Sigmoid colon (tissue), 4 donors: ENCODE measurements at regions not wholly inside any gene's neighbourhood (a gene's known extent, or its start where the extent isn't known, plus 50 kb on each side); places are given as distances from the start of the nearest gene placed in this dataset.

Experiments used
- EP300 ChIP-seq, 4 donors: sonication (generic); formaldehyde crosslinking; IDR thresholded peaks; one replicate each; pipeline ENCODE4 v1.6.1; 2017; ENCODE audit warnings: antibody characterized with exemption in 4 of 4
- POLR2A ChIP-seq, 2 donors: fragments of 450-650 bp; IDR thresholded peaks; one replicate each; pipeline ENCODE4 v1.6.1; 2016; ENCODE audit warnings: antibody characterized with exemption in 2 of 2, mild to moderate bottlenecking in 2 of 2, moderate library complexity in 2 of 2
- TF ChIP-seq, protein P1 (sequence below), 4 experiments: fragments of 450-650 bp in 3 of 4; fragments of 200-600 bp in 1 of 4; IDR thresholded peaks; one replicate each; pipeline ENCODE4 v1.5.1; 2016 to 2019; ENCODE audit warnings: antibody characterized with exemption in 4 of 4, mild to moderate bottlenecking in 3 of 4, moderate library complexity in 2 of 4

DNA sequence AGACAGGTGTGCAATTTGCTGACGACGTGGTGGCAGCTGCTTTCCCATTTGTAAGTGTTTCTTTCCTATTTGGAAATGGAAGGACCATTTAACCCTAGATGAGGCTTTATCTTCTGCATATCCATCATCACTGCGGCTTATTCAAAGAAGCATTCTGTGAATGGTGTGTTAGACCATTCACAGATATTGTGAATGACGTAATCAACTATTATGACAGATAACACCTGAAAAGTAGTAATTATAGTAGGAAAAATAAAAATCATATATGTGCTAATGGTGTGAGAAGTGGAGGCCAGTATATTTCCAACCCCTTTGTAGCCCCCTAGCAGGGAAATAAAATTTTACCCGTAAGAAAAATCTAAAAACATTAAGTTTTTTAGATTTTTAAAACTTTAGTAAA, 424.5 kb upstream of the CRIM1 start:
- TF ChIP-seq POLR2A (IDR thresholded peaks at IDR 0.05), result no peak
- TF ChIP-seq, protein P1, sequence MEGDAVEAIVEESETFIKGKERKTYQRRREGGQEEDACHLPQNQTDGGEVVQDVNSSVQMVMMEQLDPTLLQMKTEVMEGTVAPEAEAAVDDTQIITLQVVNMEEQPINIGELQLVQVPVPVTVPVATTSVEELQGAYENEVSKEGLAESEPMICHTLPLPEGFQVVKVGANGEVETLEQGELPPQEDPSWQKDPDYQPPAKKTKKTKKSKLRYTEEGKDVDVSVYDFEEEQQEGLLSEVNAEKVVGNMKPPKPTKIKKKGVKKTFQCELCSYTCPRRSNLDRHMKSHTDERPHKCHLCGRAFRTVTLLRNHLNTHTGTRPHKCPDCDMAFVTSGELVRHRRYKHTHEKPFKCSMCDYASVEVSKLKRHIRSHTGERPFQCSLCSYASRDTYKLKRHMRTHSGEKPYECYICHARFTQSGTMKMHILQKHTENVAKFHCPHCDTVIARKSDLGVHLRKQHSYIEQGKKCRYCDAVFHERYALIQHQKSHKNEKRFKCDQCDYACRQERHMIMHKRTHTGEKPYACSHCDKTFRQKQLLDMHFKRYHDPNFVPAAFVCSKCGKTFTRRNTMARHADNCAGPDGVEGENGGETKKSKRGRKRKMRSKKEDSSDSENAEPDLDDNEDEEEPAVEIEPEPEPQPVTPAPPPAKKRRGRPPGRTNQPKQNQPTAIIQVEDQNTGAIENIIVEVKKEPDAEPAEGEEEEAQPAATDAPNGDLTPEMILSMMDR (IDR thresholded peaks at IDR 0.05), result no peak
- no peak for TF ChIP-seq EP300 (IDR thresholded peaks at IDR 0.05)
